Esophagus muscularis mucosa (tissue), 4 donors: ENCODE measurements at regions not wholly inside any gene's neighbourhood (a gene's known extent, or its start where the extent isn't known, plus 50 kb on each side); places are given as distances from the start of the nearest gene placed in this dataset.

Experiments used
- DNase-seq: peaks from one replicate; pipeline ENCODE4 v3.0.0-alpha.2; 2017; ENCODE audit errors: extremely low spot score
- H3K27ac ChIP-seq, 4 donors: fragments of 200-600 bp; sonication (generic); replicated peaks in 1 of 4; 1 replicate in 3 of 4; 2 replicates in 1 of 4; pipeline ENCODE4 v1.5.1; 2016 to 2019; ENCODE audit warnings: mild to moderate bottlenecking in 1 of 4
- H3K27me3 ChIP-seq, 4 donors: fragments of 200-600 bp; sonication (generic); one replicate each; pipeline versions ENCODE4 v1.5.1 to v1.6.0; 2016 to 2019
- H3K36me3 ChIP-seq, 4 donors: fragments of 200-600 bp; sonication (generic); one replicate each; pipeline ENCODE4 v1.5.1; 2016 to 2019
- H3K4me1 ChIP-seq, 4 donors: fragments of 200-600 bp; sonication (generic); one replicate each; pipeline ENCODE4 v1.5.1; 2016 to 2019
- H3K4me3 ChIP-seq, 4 donors: fragments of 200-600 bp; sonication (generic); 1 replicate in 2 of 4; 2 replicates in 2 of 4; pipeline ENCODE4 v1.5.1; 2016 to 2019; ENCODE audit warnings: mild to moderate bottlenecking in 4 of 4, moderate library complexity in 1 of 4
- H3K9me3 ChIP-seq, 4 donors: fragments of 200-600 bp; sonication (generic); 1 replicate in 3 of 4; 2 replicates in 1 of 4; pipeline ENCODE4 v1.5.1; 2016 to 2019
- CTCF ChIP-seq, 3 experiments: fragments of 200-600 bp in 2 of 3; fragments of 450-650 bp in 1 of 3; sonication (generic) in 2 of 3; IDR thresholded peaks; one replicate each; pipeline ENCODE4 v1.5.1; 2017 to 2019; ENCODE audit warnings: antibody characterized with exemption in 3 of 3, mild to moderate bottlenecking in 2 of 3, moderate library complexity in 1 of 3
- EP300 ChIP-seq: sonication (generic); formaldehyde crosslinking; IDR thresholded peaks from one replicate; pipeline ENCODE4 v1.6.1; 2017; ENCODE audit warnings: antibody characterized with exemption
- POLR2A ChIP-seq: fragments of 450-650 bp; IDR thresholded peaks from one replicate; pipeline ENCODE4 v1.6.1; 2017; ENCODE audit warnings: antibody characterized with exemption, moderate library complexity, mild to moderate bottlenecking, low read depth
- POLR2AphosphoS5 ChIP-seq, 2 donors: sonication (generic); formaldehyde crosslinking; IDR thresholded peaks; one replicate each; pipeline ENCODE4 v1.6.1; 2017; ENCODE audit warnings: antibody characterized with exemption in 2 of 2
- WGBS: methylation state at CpG from one replicate; pipeline ENCODE4 v1.1.5; 2018; 5-methylcytosine and 5-hydroxymethylcytosine counted together
- intact Hi-C: fragments of 100-400 bp; cut with DNase I; formaldehyde crosslinking; loops from one replicate; pipeline ENCODE4 v1.15.1; 2023

GRCh38 chrX:110442635-110443034, 84.0 kb downstream of the RTL9 start:
- no peak for TF ChIP-seq POLR2A
- no peak for TF ChIP-seq POLR2AphosphoS5 (IDR thresholded peaks at IDR 0.05)
- TF ChIP-seq CTCF (IDR thresholded peaks at IDR 0.05): no peak
- TF ChIP-seq EP300: no peak
- no peaks in the 10 kb centered on the region for H3K9me3 ChIP-seq
- no peak for DNase-seq
- H3K36me3 ChIP-seq: no peaks in the 10 kb centered on the region
- no peak overlapping the region for H3K27ac ChIP-seq
- peaks cover 0 to 8% (median 0%) of the 10 kb centered on the region in 4 donors for H3K27me3 ChIP-seq
- intact Hi-C loops: no loop called here
- WGBS: 25% methylated on average over 1 of the region's 1 CpG
- no peaks in the 10 kb centered on the region for H3K4me1 ChIP-seq
- H3K4me3 ChIP-seq: no peak overlapping the region

GRCh38 chrX:110444996-110445395, 86.3 kb downstream of the RTL9 start:
- no peak overlapping the region for H3K4me3 ChIP-seq
- no peaks in the 10 kb centered on the region for H3K36me3 ChIP-seq
- 73% methylated on average over 4 of the region's 4 CpGs for WGBS
- H3K27ac ChIP-seq: no peak overlapping the region
- peaks cover 0 to 5% (median 0%) of the 10 kb centered on the region in 4 donors for H3K27me3 ChIP-seq
- no peaks in the 10 kb centered on the region for H3K9me3 ChIP-seq
- no peaks in the 10 kb centered on the region for H3K4me1 ChIP-seq
- DNase-seq: no peak
- intact Hi-C loops: no loop called here
- no peak for TF ChIP-seq POLR2A
- no peak for TF ChIP-seq POLR2AphosphoS5 (IDR thresholded peaks at IDR 0.05)
- no peak for TF ChIP-seq CTCF (IDR thresholded peaks at IDR 0.05)
- TF ChIP-seq EP300: no peak

- H3K9me3 ChIP-seq: no peaks in the 10 kb centered on the region
- no peaks in the 10 kb centered on the region for H3K36me3 ChIP-seq
- peaks cover 0 to 5% (median 0%) of the 10 kb centered on the region in 4 donors for H3K27me3 ChIP-seq
- intact Hi-C loops: no loop called here
- TF ChIP-seq POLR2AphosphoS5 (IDR thresholded peaks at IDR 0.05) (no peak), CTCF (IDR thresholded peaks at IDR 0.05) (no peak), POLR2A (no peak), EP300 (no peak)
- DNase-seq: no peak
- H3K4me3 ChIP-seq: no peak overlapping the region
- H3K27ac ChIP-seq: no peak overlapping the region
- no peaks in the 10 kb centered on the region for H3K4me1 ChIP-seq
- WGBS: 75% methylated on average over 10 of the region's 10 CpGs
These were observed 89.8 kb downstream of the RTL9 start for GRCh38 chrX:110448459-110448858.

GRCh38 chrX:110449312-110449711, 90.7 kb downstream of the RTL9 start:
- intact Hi-C loops: no loop called here
- Histone ChIP-seq H3K4me3 (no peak overlapping the region), H3K27ac (no peak overlapping the region), H3K27me3 (peaks cover 0 to 5% (median 0%) of the 10 kb centered on the region in 4 donors), H3K36me3 (no peaks in the 10 kb centered on the region), H3K4me1 (no peaks in the 10 kb centered on the region), H3K9me3 (no peaks in the 10 kb centered on the region)
- 66% methylated on average over 2 of the region's 2 CpGs for WGBS
- TF ChIP-seq CTCF (IDR thresholded peaks at IDR 0.05): no peak
- TF ChIP-seq POLR2A: no peak
- no peak for TF ChIP-seq EP300
- TF ChIP-seq POLR2AphosphoS5 (IDR thresholded peaks at IDR 0.05): no peak
- DNase-seq: no peak

- DNase-seq: peak; percentile 92
- Histone ChIP-seq H3K27ac (no peak overlapping the region), H3K27me3 (peaks cover 0 to 5% (median 0%) of the 10 kb centered on the region in 4 donors), H3K4me1 (no peaks in the 10 kb centered on the region), H3K9me3 (no peaks in the 10 kb centered on the region), H3K4me3 (no peak overlapping the region), H3K36me3 (no peaks in the 10 kb centered on the region)
- intact Hi-C loops: loop anchor here (1.0 kb wide), 1 partner anchor 397 kb away; no protein-coding TSS in a partner anchor
- TF ChIP-seq CTCF (IDR thresholded peaks at IDR 0.05) (peak; percentile 71 to 76 (median 73)), EP300 (no peak)
- WGBS: 0% methylated on average over 4 of the region's 4 CpGs
These were observed 91.4 kb downstream of the RTL9 start for GRCh38 chrX:110450050-110450449.
